Upper lobe of left lung (tissue), 6 donors: ENCODE measurements at regions not wholly inside any gene's neighbourhood (a gene's known extent, or its start where the extent isn't known, plus 50 kb on each side); places are given as distances from the start of the nearest gene placed in this dataset.
A peak's percentile ranks its signal among the peaks of the same experiment; 100 is the strongest.

Source experiments
- ATAC-seq, 2 donors: fragments of 200-7000 bp; cut with Tn5 transposase; one replicate each; pipeline ENCODE4 v1.9.1; 2022; ENCODE audit warnings: mild to moderate bottlenecking in 2 of 2, moderate library complexity in 2 of 2; ENCODE audit not compliant: low FRiP score in 2 of 2
- DNase-seq, 2 donors: peaks; one replicate each; pipeline ENCODE4 v3.0.0-alpha.2; 2019 to 2020
- H3K27ac ChIP-seq, 4 donors: fragments of 200-600 bp; sonication (generic); one replicate each; pipeline ENCODE4 v1.5.1; 2016 to 2019
- H3K27me3 ChIP-seq, 4 donors: fragments of 200-600 bp; sonication (generic); one replicate each; pipeline ENCODE4 v1.5.1; 2017 to 2019
- H3K36me3 ChIP-seq, 4 donors: fragments of 200-600 bp; sonication (generic); one replicate each; pipeline ENCODE4 v1.5.1; 2016 to 2019
- H3K4me1 ChIP-seq, 4 donors: fragments of 200-600 bp; sonication (generic); one replicate each; pipeline ENCODE4 v1.5.1; 2018 to 2019
- H3K4me3 ChIP-seq, 4 donors: fragments of 200-600 bp; sonication (generic); one replicate each; pipeline ENCODE4 v1.5.1; 2017 to 2019; ENCODE audit warnings: mild to moderate bottlenecking in 2 of 4, moderate library complexity in 1 of 4
- H3K9me3 ChIP-seq, 4 donors: fragments of 200-600 bp; sonication (generic); one replicate each; pipeline ENCODE4 v1.5.1; 2018 to 2019
- EP300 ChIP-seq, 4 donors: sonication (generic); formaldehyde crosslinking; IDR thresholded peaks; one replicate each; pipeline ENCODE4 v1.5.1; 2017; ENCODE audit warnings: antibody characterized with exemption in 4 of 4, control low read depth in 2 of 4
- POLR2A ChIP-seq, 4 donors: fragments of 450-650 bp; IDR thresholded peaks; one replicate each; pipeline ENCODE4 v1.5.1; 2016 to 2017; ENCODE audit warnings: antibody characterized with exemption in 4 of 4, mild to moderate bottlenecking in 2 of 4
- POLR2AphosphoS5 ChIP-seq, 2 donors: sonication (generic); formaldehyde crosslinking; IDR thresholded peaks; one replicate each; pipeline ENCODE4 v1.5.1; 2017; ENCODE audit warnings: antibody characterized with exemption in 2 of 2
- WGBS, 2 donors: methylation state at CpG; one replicate each; pipeline ENCODE4 v1.1.5; 2017 to 2018; 5-methylcytosine and 5-hydroxymethylcytosine counted together
- TF ChIP-seq, protein P1 (sequence below), 6 experiments: fragments of 450-650 bp in 4 of 6; fragments of 200-600 bp in 2 of 6; sonication (generic) in 2 of 6; IDR thresholded peaks; one replicate each; pipeline ENCODE4 v1.5.1; 2016 to 2019; ENCODE audit warnings: antibody characterized with exemption in 6 of 6
- donor health status: DM: no; HTN: no; CAD: no; lungs with moderate emphysema.
- donor health status: DM: no; HTN: yes; CAD: no; lungs with severe emphysema.

DNA sequence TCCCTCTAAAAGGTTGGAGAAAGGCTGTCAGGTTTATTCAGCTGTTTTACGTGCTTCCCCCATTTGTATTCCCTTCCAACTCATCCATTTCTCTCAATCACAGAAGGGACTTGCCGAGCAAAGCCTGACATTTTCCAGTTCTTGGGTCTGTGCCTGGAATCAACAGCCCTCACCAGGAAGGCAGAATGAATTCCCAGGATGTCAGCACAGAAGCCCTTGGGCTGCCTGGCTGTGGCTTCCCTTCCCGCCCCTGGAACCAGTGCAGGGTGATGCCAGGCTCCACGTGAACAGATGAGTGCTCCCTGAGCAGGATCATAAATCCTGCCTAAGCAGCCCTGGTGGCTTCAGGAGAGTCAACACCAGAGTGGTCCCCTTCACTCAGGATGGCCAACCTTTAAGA lies 86.1 kb upstream of the CD83 start:
- Histone ChIP-seq H3K4me3 (no peak overlapping the region), H3K27ac (no peak overlapping the region), H3K4me1 (no peaks in the 10 kb centered on the region), H3K9me3 (no peaks in the 10 kb centered on the region), H3K27me3 (no peaks in the 10 kb centered on the region), H3K36me3 (no peaks in the 10 kb centered on the region)
- no peak for TF ChIP-seq EP300 (IDR thresholded peaks at IDR 0.05)
- TF ChIP-seq, protein P1, sequence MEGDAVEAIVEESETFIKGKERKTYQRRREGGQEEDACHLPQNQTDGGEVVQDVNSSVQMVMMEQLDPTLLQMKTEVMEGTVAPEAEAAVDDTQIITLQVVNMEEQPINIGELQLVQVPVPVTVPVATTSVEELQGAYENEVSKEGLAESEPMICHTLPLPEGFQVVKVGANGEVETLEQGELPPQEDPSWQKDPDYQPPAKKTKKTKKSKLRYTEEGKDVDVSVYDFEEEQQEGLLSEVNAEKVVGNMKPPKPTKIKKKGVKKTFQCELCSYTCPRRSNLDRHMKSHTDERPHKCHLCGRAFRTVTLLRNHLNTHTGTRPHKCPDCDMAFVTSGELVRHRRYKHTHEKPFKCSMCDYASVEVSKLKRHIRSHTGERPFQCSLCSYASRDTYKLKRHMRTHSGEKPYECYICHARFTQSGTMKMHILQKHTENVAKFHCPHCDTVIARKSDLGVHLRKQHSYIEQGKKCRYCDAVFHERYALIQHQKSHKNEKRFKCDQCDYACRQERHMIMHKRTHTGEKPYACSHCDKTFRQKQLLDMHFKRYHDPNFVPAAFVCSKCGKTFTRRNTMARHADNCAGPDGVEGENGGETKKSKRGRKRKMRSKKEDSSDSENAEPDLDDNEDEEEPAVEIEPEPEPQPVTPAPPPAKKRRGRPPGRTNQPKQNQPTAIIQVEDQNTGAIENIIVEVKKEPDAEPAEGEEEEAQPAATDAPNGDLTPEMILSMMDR (IDR thresholded peaks at IDR 0.05), result no peak
- no peak for TF ChIP-seq POLR2A (IDR thresholded peaks at IDR 0.05)
- TF ChIP-seq POLR2AphosphoS5 (IDR thresholded peaks at IDR 0.05), result no peak
- DNase-seq, result no peak
- 55 to 64% methylated on average over 2 to 4 of the region's 4 CpGs for WGBS, 2 donors
- no peak for ATAC-seq

DNA sequence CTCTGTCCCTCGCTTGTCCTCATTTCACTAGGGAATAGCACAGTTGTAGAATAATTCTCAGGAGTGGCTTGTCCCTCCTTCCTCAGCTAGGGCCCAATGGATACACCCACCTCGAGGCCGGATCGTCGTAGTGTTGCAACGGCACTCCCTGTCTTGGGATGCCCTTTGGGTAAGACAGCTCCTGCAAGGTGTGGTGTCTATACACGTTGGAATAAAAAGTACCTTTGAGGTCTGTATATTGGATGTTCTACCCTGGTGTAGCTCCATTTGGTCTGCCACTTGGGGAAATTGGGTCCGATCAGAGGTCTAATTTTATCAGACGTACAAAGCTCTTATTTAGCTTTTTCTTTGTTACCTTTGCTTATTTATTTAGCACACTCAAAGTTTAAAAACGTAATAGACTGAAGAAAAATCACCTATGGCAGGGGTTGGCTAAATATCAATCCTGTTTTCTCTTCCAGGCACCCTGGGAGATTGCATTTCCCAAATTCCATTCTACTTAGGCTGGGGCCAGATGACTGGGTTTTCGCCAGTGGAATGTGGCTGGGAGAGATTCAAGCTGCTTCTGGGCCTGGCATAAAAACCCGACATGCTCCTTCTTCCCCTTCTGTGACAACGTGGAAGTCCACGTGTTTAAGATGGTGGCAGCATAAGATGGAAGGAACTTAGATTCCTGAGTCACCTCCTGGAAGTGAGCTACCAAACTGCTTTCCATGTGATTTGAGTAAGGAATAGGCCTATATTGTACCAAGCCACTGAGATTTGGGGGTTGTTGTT lies 82.3 kb upstream of the CD83 start:
- H3K36me3 ChIP-seq, result no peaks in the 10 kb centered on the region
- ATAC-seq (peak in 1 of 2 donors; percentile 37), DNase-seq (no peak)
- TF ChIP-seq EP300 (IDR thresholded peaks at IDR 0.05) (no peak), POLR2AphosphoS5 (IDR thresholded peaks at IDR 0.05) (peak in 1 of 2 donors; percentile 45)
- H3K27me3 ChIP-seq, result no peaks in the 10 kb centered on the region
- peaks cover 0 to 4% (median 0%) of the 10 kb centered on the region in 4 donors for H3K4me1 ChIP-seq
- no peaks in the 10 kb centered on the region for H3K9me3 ChIP-seq
- WGBS, 2 donors, result 66 to 70% methylated on average over 14 of the region's 14 CpGs
- no peak overlapping the region for H3K4me3 ChIP-seq
- peak overlapping the region in 1 of 4 donors; percentile 61 for H3K27ac ChIP-seq

DNA sequence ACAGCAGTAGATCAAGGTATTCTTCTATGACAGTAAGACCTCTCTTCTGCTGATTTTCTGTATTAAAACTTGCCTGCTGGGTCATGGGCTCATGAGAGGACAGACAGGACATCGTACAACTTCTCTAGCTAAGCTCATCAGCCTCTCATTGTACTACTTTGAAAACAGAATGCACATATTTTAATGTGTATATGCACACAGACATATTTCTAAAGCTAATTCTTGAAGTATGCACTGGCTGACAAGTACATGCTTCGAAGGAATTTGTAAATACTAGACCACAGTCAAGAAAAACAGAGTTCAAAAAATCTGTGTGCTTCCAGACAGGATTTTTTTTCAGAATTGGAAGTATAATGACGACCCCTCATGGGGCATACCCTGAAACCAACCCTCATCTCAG lies 81.7 kb upstream of the CD83 start:
- no peaks in the 10 kb centered on the region for H3K27me3 ChIP-seq
- H3K4me3 ChIP-seq, result no peak overlapping the region
- no peaks in the 10 kb centered on the region for H3K9me3 ChIP-seq
- TF ChIP-seq, protein P1 (IDR thresholded peaks at IDR 0.05), result no peak
- no peak for TF ChIP-seq EP300 (IDR thresholded peaks at IDR 0.05)
- TF ChIP-seq POLR2AphosphoS5 (IDR thresholded peaks at IDR 0.05), result no peak
- no peak for TF ChIP-seq POLR2A (IDR thresholded peaks at IDR 0.05)
- H3K36me3 ChIP-seq, result no peaks in the 10 kb centered on the region
- no peak for ATAC-seq
- peak overlapping the region in 1 of 4 donors; percentile 61 for H3K27ac ChIP-seq
- H3K4me1 ChIP-seq, result peaks cover 0 to 4% (median 0%) of the 10 kb centered on the region in 4 donors
- WGBS, 2 donors, result 59 to 69% methylated on average over 3 of the region's 3 CpGs
- no peak for DNase-seq

DNA sequence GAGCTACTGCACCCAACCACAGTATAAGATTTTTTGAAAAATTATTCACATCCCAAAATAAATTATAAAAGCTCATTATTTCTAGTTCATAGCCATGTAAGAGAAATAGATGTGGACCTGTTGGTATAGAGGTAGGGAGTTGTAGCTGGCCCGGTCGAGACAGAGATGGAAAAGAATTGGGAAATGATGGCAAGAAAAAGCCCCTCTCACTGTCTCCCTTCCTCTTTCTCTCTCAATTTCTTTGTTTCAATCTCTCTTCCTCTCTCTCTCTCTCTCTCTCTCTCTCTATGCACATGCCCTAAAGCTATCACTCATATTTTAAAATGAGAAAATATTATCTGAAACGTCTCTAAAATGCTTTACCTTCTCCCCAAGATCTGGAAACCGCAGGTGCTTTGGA lies 80.7 kb upstream of the CD83 start:
- TF ChIP-seq, protein P1 (IDR thresholded peaks at IDR 0.05), result no peak
- no peak for TF ChIP-seq POLR2A (IDR thresholded peaks at IDR 0.05)
- TF ChIP-seq POLR2AphosphoS5 (IDR thresholded peaks at IDR 0.05), result no peak
- no peak for TF ChIP-seq EP300 (IDR thresholded peaks at IDR 0.05)
- Histone ChIP-seq H3K4me1 (peaks cover 0 to 4% (median 0%) of the 10 kb centered on the region in 4 donors), H3K9me3 (no peaks in the 10 kb centered on the region), H3K27me3 (no peaks in the 10 kb centered on the region), H3K4me3 (no peak overlapping the region), H3K36me3 (no peaks in the 10 kb centered on the region), H3K27ac (no peak overlapping the region)
- DNase-seq (no peak), ATAC-seq (no peak)
- whole genome bisulfite sequencing, 2 donors, result 64 to 65% methylated on average over 4 of the region's 4 CpGs

DNA sequence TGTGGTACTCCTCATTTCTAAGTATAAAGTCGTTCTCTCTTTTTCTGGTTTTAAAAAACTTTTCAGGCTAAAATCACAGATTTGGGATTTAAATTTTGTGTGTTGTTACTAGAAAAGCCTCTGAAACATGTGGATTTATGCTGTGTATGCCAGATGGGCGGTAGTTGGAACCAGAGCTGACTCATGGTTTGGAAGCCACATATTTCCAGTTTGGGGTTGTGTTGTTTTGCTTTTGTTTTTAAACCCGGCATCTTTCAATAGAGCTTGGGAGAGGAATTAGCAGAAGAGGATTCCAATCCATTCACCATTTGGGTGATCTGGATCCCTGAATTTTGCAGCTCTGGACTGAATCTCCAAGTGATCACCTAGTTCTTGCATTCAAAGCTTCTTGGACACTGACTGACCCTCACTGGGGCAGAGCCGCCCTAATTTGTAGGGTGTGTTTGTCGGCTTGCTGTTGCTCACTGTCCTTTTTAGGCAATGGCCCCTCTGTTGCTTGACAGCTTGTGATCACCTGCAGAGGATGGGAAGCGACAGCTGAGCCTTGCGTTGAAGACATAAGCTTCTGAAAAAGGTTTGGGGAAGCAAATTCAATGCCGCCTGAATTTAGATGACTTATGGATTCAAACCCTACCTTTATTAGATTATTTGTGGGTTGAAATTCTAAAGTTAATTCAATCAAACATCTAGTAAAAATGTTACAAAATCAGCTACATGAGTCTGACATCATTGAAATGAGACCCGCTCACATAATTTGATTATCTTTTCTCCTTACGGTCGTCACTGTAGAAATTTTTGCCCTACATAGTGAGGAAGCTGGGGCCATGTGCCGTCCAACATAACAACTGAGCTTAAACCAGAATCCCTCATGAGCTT lies 79.9 kb upstream of the CD83 start:
- Histone ChIP-seq H3K4me3 (no peak overlapping the region), H3K27ac (no peak overlapping the region), H3K36me3 (no peaks in the 10 kb centered on the region), H3K9me3 (no peaks in the 10 kb centered on the region), H3K27me3 (no peaks in the 10 kb centered on the region), H3K4me1 (peaks cover 0 to 4% (median 0%) of the 10 kb centered on the region in 4 donors)
- TF ChIP-seq, protein P1 (IDR thresholded peaks at IDR 0.05), result no peak
- TF ChIP-seq POLR2AphosphoS5 (IDR thresholded peaks at IDR 0.05), result no peak
- no peak for TF ChIP-seq EP300 (IDR thresholded peaks at IDR 0.05)
- ATAC-seq, result peak in 1 of 2 donors; percentile 59
- WGBS, 2 donors, result 75 to 83% methylated on average over 12 of the region's 12 CpGs
- no peak for DNase-seq
